A549 (cell line): ENCODE measurements at regions not wholly inside any gene's neighbourhood (a gene's known extent, or its start where the extent isn't known, plus 50 kb on each side); places are given as distances from the start of the nearest gene placed in this dataset.

Experiments used
- ATAC-seq, 2 experiments: fragments of 200-7000 bp in 1 of 2; fragments of >200 bp in 1 of 2; cut with Nextera tagmentation in 1 of 2; cut with Tn5 transposase in 1 of 2; 3 replicates each; pipeline versions ENCODE4 v1.8.0 to v1.9.1; 2018 to 2020; ENCODE audit warnings: mild to moderate bottlenecking in 1 of 2, moderate library complexity in 1 of 2
- CTCF ChIA-PET: fragments of 300-600 bp; sonication (Branson Sonifier 250); formaldehyde crosslinking; extraction: SDS; loops from one replicate; lab custom pipeline; 2021; ENCODE audit warnings: antibody characterized with exemption, inconsistent platforms; lab: Yijun Ruan, JAX
- POLR2A ChIA-PET: fragments of 350-600 bp; formaldehyde crosslinking; extraction: SDS; loops from one replicate; lab custom pipeline; 2021; ENCODE audit warnings: antibody characterized with exemption, inconsistent platforms; lab: Yijun Ruan, JAX
- DNase-seq, 2 experiments: peaks; one replicate each; pipeline versions ENCODE4 v3.0.0 to v3.0.0-alpha.2; 2011 to 2016; ENCODE audit warnings: low read depth in 1 of 2, low spot score in 1 of 2
- FAIRE-seq: peaks from 2 replicates; lab custom pipeline; 2011; peaks lifted over from hg19 to GRCh38; lab: Jason Lieb, UNC
- H3K27ac ChIP-seq, 2 experiments: fragments of >200 bp; sonication (Bioruptor Twin); formaldehyde crosslinking; 3 replicates each; pipeline ENCODE4 v1.5.1; 2016 to 2017
- H3K4me1 ChIP-seq: fragments of >200 bp; sonication (Bioruptor Twin); formaldehyde crosslinking; 3 replicates; pipeline ENCODE4 v1.6.1; 2016
- H3K4me2 ChIP-seq: fragments of >200 bp; sonication (Bioruptor Twin); formaldehyde crosslinking; 3 replicates; pipeline ENCODE4 v1.6.1; 2016
- H3K4me3 ChIP-seq: fragments of >200 bp; sonication (Bioruptor Twin); formaldehyde crosslinking; 3 replicates; pipeline ENCODE4 v1.5.1; 2016
- H3K9me3 ChIP-seq: fragments of >200 bp; sonication (Bioruptor Twin); formaldehyde crosslinking; 3 replicates; pipeline ENCODE4 v1.6.1; 2016
- BHLHE40 ChIP-seq: IDR thresholded peaks from 2 replicates; pipeline ENCODE4 v1.6.1; 2012; ENCODE audit warnings: low read depth, low read length, inconsistent platforms
- CTCF ChIP-seq: fragments of >200 bp; sonication (Bioruptor Twin); formaldehyde crosslinking; IDR thresholded peaks from 3 replicates; pipeline ENCODE4 v1.5.1; 2016
- EHF ChIP-seq: fragments of 250-450 bp; sonication (Bioruptor Pico); IDR thresholded peaks from 2 replicates; pipeline ENCODE4 v1.5.0; 2020; ENCODE audit warnings: mild to moderate bottlenecking
- ESRRA ChIP-seq: fragments of 150-350 bp; IDR thresholded peaks from 2 replicates; pipeline ENCODE4 v1.6.1; 2014; ENCODE audit warnings: mild to moderate bottlenecking, low read length, borderline replicate concordance
- FOSL2 ChIP-seq, 2 experiments: fragments of 450-650 bp in 1 of 2; fragments of >200 bp in 1 of 2; sonication (Bioruptor Twin) in 1 of 2; formaldehyde crosslinking; IDR thresholded peaks; 2 replicates each; pipeline versions ENCODE4 v1.5.0 to v1.6.1; 2016 to 2020; ENCODE audit warnings: mild to moderate bottlenecking in 1 of 2, moderate library complexity in 1 of 2
- GATA3 ChIP-seq: IDR thresholded peaks from 2 replicates; pipeline ENCODE4 v1.6.1; 2012; ENCODE audit warnings: borderline replicate concordance
- HOXA7 ChIP-seq: fragments of 250-450 bp; sonication (Bioruptor Pico); IDR thresholded peaks from 2 replicates; pipeline ENCODE4 v1.5.0; 2020; ENCODE audit warnings: mild to moderate bottlenecking, moderate library complexity
- HOXB13 ChIP-seq: fragments of 250-450 bp; sonication (Bioruptor Pico); IDR thresholded peaks from 2 replicates; pipeline ENCODE4 v1.5.0; 2020; ENCODE audit warnings: low read depth, mild to moderate bottlenecking, moderate library complexity
- JUN ChIP-seq, 2 experiments: fragments of >200 bp; sonication (Bioruptor Twin); formaldehyde crosslinking; IDR thresholded peaks; 2 replicates in 1 of 2; 3 replicates in 1 of 2; pipeline ENCODE4 v1.6.1; 2016 to 2017
- JUNB ChIP-seq: fragments of >200 bp; sonication (Bioruptor Twin); formaldehyde crosslinking; IDR thresholded peaks from 2 replicates; pipeline ENCODE4 v1.6.1; 2016
- MAFK ChIP-seq: fragments of 450-650 bp; IDR thresholded peaks from 2 replicates; pipeline ENCODE4 v1.6.1; 2014; ENCODE audit not compliant: partially characterized antibody
- MYC ChIP-seq: IDR thresholded peaks from 2 replicates; pipeline ENCODE4 v1.6.1; 2012; ENCODE audit warnings: mild to moderate bottlenecking, inconsistent platforms, low read length, improper control_type of control experiment, borderline replicate concordance
- PHF8 ChIP-seq: fragments of 200-600 bp; sonication (generic); IDR thresholded peaks from 2 replicates; pipeline ENCODE4 v1.6.1; 2016; ENCODE audit warnings: low read depth, mild to moderate bottlenecking, antibody characterized with exemption, moderate library complexity, borderline replicate concordance
- SREBF2 ChIP-seq: fragments of 450-650 bp; IDR thresholded peaks from 2 replicates; pipeline ENCODE4 v1.6.1; 2014; ENCODE audit warnings: mild to moderate bottlenecking, moderate library complexity
- ZC3H11A ChIP-seq: fragments of 450-650 bp; IDR thresholded peaks from 2 replicates; pipeline ENCODE4 v1.6.1; 2014; ENCODE audit warnings: antibody characterized with exemption, mild to moderate bottlenecking
- ZNF302 ChIP-seq: fragments of 250-450 bp; sonication (Bioruptor Pico); IDR thresholded peaks from 2 replicates; pipeline ENCODE4 v1.9.0; 2021; ENCODE audit warnings: inconsistent platforms, mild to moderate bottlenecking, moderate library complexity
- WGBS: methylation state at CpG from one replicate; pipeline ENCODE4 v1.1.6; 2017; ENCODE audit errors: missing lambda C conversion rate; 5-methylcytosine and 5-hydroxymethylcytosine counted together
- TF ChIP-seq, protein P1 (sequence below): IDR thresholded peaks from 2 replicates; pipeline ENCODE4 v1.6.1; 2012
- TF ChIP-seq, protein P2 (sequence below): fragments of 450-650 bp; IDR thresholded peaks from 2 replicates; pipeline ENCODE4 v1.6.1; 2014; ENCODE audit warnings: antibody characterized with exemption
- TF ChIP-seq, protein P3 (sequence below): IDR thresholded peaks from 2 replicates; pipeline ENCODE4 v1.6.1; 2012

DNA sequence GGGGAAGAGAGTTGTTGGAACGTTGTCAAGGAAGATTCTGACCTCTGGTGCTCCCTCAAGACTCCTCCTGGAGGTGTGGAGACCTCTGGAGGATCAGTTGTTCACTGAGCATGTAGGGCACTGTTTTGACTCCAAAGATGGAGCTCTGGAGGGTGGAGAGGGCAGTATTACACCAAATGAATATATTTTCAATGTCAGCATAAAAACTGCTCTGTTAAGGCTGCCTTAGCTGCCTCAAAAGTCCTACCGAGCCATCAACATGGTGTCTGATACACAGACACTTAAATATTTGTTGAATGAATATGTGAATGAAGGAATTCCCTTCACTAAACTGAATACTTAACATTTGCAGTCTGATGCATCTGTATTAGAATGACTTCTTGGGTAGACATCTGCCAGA, 144.2 kb upstream of the SPON1 start:
- 5% methylated on average over 2 of the region's 2 CpGs for WGBS
- POLR2A ChIA-PET, result no interaction called here
- ATAC-seq, result no peak

GRCh38 chr11:13826505-13827278, 135.8 kb upstream of the SPON1 start:
- no peak for DNase-seq
- 21% methylated on average over 4 of the region's 4 CpGs for WGBS

More for the DNA sequence above, 144.2 kb upstream of the SPON1 start:
- CTCF ChIA-PET, result no interaction called here
- Histone ChIP-seq H3K9me3 (no peaks in the 10 kb centered on the region), H3K4me3 (no peak overlapping the region), H3K4me2 (no peak overlapping the region), H3K4me1 (no peaks in the 10 kb centered on the region), H3K27ac (no peak overlapping the region)
- TF ChIP-seq SREBF2 (no peak), MAFK (peak; percentile 61)
- FAIRE-seq, result no peak
- DNase-seq, result no peak

GRCh38 chr11:13831696-13832095, 130.8 kb upstream of the SPON1 start:
- no peak for FAIRE-seq
- no peaks in the 10 kb centered on the region for H3K9me3 ChIP-seq
- POLR2A ChIA-PET, result no interaction called here
- no peak overlapping the region for H3K4me3 ChIP-seq
- H3K4me2 ChIP-seq, result no peak overlapping the region
- CTCF ChIA-PET, result no interaction called here
- TF ChIP-seq, protein P1, sequence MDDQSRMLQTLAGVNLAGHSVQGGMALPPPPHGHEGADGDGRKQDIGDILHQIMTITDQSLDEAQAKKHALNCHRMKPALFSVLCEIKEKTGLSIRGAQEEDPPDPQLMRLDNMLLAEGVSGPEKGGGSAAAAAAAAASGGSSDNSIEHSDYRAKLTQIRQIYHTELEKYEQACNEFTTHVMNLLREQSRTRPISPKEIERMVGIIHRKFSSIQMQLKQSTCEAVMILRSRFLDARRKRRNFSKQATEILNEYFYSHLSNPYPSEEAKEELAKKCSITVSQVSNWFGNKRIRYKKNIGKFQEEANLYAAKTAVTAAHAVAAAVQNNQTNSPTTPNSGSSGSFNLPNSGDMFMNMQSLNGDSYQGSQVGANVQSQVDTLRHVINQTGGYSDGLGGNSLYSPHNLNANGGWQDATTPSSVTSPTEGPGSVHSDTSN, result no peak
- no peak for TF ChIP-seq GATA3
- no peak for TF ChIP-seq JUN (IDR thresholded peaks at IDR 0.05)
- TF ChIP-seq, protein P2, sequence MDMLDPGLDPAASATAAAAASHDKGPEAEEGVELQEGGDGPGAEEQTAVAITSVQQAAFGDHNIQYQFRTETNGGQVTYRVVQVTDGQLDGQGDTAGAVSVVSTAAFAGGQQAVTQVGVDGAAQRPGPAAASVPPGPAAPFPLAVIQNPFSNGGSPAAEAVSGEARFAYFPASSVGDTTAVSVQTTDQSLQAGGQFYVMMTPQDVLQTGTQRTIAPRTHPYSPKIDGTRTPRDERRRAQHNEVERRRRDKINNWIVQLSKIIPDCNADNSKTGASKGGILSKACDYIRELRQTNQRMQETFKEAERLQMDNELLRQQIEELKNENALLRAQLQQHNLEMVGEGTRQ, result no peak
- H3K27ac ChIP-seq, result no peak overlapping the region
- ATAC-seq, result no peak
- DNase-seq, result no peak
- H3K4me1 ChIP-seq, result no peaks in the 10 kb centered on the region

More at GRCh38 chr11:13826505-13827278, 135.8 kb upstream of the SPON1 start:
- H3K4me2 ChIP-seq, result no peak overlapping the region
- ATAC-seq (no peak), FAIRE-seq (no peak)
- H3K27ac ChIP-seq, result no peak overlapping the region
- ChIA-PET CTCF (no interaction called here), POLR2A (no interaction called here)
- H3K4me3 ChIP-seq, result no peak overlapping the region
- no peaks in the 10 kb centered on the region for H3K9me3 ChIP-seq
- H3K4me1 ChIP-seq, result no peaks in the 10 kb centered on the region
- TF ChIP-seq ZC3H11A (no peak), MAFK (no peak), JUNB (no peak), MYC (no peak), PHF8 (no peak)

DNA sequence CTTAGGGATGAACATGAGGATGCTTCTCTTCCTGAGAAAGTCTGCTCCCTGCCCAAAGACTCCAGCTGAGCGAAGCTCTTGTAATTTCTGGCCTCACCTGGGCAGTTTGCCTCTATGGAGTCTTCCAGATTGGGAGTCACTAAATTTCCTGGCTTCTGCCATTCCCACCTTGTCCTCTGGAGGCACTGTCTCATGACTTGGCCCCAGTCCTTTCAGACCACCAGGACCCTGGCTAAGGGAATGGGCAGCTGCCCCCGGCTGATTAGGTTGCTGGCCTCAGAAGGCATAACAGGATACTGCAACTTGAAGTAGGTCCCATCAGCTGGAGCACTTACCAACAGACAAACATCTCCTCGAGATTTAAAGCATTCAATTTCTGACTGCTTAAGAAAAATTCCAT, 128.1 kb upstream of the SPON1 start:
- ATAC-seq (peak in 1 of 2 experiments; percentile 47; a peak in 1 of 6 replicates), DNase-seq (peak in 1 of 2 experiments; percentile 4), FAIRE-seq (no peak)
- Histone ChIP-seq H3K4me1 (no peaks in the 10 kb centered on the region), H3K27ac (no peak overlapping the region), H3K9me3 (no peaks in the 10 kb centered on the region), H3K4me2 (no peak overlapping the region), H3K4me3 (no peak overlapping the region)
- ChIA-PET CTCF (no interaction called here), POLR2A (no interaction called here)
- WGBS, result 1% methylated on average over 3 of the region's 3 CpGs
- TF ChIP-seq CTCF, result no peak
- TF ChIP-seq, protein P2, result no peak
- TF ChIP-seq FOSL2 (IDR thresholded peaks at IDR 0.05), result no peak
- TF ChIP-seq FOSL2 (CRISPR knock-in tag; IDR thresholded peaks at IDR 0.05), result no peak
- no peak for TF ChIP-seq JUN (IDR thresholded peaks at IDR 0.05)
- no peak for TF ChIP-seq BHLHE40
- no peak for TF ChIP-seq HOXB13 (CRISPR knock-in tag)
- no peak for TF ChIP-seq EHF (CRISPR knock-in tag)
- TF ChIP-seq HOXA7 (CRISPR knock-in tag), result no peak
- TF ChIP-seq ZNF302 (CRISPR knock-in tag), result no peak
- TF ChIP-seq ESRRA, result no peak
- TF ChIP-seq, protein P1, result no peak
- no peak for TF ChIP-seq GATA3
- TF ChIP-seq, protein P3, sequence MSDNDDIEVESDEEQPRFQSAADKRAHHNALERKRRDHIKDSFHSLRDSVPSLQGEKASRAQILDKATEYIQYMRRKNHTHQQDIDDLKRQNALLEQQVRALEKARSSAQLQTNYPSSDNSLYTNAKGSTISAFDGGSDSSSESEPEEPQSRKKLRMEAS, result no peak
